ENCODE measurements at regions not wholly inside any gene's neighbourhood (a gene's known extent, or its start where the extent isn't known, plus 50 kb on each side); places are given as distances from the start of the nearest gene placed in this dataset.

GRCh38 chr3:168862466-168862865 is 766.7 kb upstream of the GOLIM4 start:
- no peak for DNase-seq
- intact Hi-C loops (cut with DNase I) = no loop called here

DNA sequence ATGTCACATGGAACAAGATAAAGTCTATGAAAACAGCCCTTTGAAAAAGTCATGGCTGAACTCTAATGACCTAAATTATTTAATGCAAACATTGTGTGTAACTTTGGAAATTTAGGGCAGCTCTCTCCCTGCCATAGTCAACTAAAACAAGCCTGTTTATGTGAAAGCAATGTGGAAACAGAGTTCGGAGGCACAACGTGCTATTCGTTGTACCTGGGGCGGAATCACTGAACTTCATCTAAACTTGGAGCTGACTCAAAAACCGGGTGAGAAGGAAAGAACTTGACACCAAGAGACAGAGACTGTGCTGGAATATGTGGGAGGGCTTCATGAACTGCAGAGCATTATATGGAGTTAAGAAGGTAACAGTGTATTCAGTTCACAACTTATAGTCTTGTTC is 764.9 kb upstream of the GOLIM4 start:
- DNase-seq = no peak
- intact Hi-C loops (cut with DNase I) = no loop called here

- intact Hi-C loops (cut with DNase I) = no loop called here
- DNase-seq = no peak
Measured at GRCh38 chr3:168860028-168860427, 764.3 kb upstream of the GOLIM4 start.

DNA sequence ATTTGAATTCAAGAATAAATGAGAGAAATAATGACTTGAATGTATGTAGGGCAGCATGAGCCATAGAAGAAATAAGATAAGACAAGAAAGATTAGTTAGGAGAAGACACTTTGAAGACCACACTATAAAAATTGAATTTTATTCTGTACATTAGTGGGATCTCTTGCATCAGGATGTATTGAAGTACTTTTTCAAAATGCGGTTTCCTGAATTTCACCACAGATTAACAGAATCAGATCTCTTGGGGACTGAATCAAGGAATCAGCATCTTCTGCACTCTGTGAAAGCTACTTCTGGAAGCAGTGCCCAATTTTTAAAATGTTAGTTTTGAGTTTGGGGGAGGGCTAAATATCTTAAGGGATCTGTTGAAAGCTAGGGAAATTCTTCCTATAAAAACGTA is 763.9 kb upstream of the GOLIM4 start:
- intact Hi-C loops (cut with DNase I) = no loop called here
- DNase-seq = no peak

DNA sequence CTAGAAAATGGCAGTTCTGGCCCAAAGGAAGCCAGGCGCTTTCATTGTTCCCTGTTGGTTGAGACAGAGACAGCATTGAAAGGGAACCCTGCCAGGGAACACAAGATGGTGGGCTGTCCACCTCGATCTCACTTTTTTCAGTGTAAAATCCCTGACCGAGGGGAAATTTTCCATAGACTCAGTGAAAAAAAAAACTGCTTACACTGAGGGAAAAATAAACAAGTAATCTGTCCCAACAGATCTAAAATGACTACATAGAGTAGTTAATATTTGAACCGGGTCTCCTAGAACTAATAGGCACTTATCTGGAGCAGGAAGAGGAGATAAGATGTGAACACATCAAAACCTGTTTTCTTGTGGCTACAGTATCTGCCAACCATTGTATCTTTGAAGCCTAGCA is 763.4 kb upstream of the GOLIM4 start:
- intact Hi-C loops (cut with DNase I) = no loop called here
- no peak for DNase-seq

- intact Hi-C loops (cut with DNase I) = no loop called here
Measured at GRCh38 chr3:168858327-168858726, 762.6 kb upstream of the GOLIM4 start.

DNA sequence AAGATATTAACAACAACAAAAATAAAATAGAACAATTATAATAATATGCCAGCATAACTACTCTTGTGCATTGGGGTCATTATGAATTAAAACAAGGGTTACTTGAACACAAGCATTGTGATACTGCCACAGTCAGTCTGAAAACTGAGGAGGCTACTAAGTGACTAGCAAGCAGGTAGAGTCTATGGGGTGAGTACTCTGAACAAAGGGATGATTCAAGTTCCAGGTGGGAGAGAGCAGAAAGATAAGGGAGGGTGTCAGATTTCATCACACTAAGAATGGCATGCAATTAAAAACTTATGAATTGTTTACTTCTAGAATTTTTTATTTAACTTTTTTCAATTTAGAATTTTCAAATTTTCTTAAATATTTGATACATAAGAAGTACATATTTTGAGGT is 754.4 kb upstream of the GOLIM4 start:
- intact Hi-C loops (cut with DNase I) = no loop called here
- no peak for DNase-seq

More at GRCh38 chr3:168858327-168858726, 762.6 kb upstream of the GOLIM4 start:
- DNase-seq = no peak

- intact Hi-C loops (cut with DNase I) = loop anchor here (5.0 to 10.0 kb wide), 2 partner anchors 353 to 635 kb away; no protein-coding TSS in a partner anchor
- peak in 27 of 42 donors; percentile 9 to 64 (median 35) for DNase-seq
Measured at GRCh38 chr3:168847291-168847883, 751.7 kb upstream of the GOLIM4 start.

DNA sequence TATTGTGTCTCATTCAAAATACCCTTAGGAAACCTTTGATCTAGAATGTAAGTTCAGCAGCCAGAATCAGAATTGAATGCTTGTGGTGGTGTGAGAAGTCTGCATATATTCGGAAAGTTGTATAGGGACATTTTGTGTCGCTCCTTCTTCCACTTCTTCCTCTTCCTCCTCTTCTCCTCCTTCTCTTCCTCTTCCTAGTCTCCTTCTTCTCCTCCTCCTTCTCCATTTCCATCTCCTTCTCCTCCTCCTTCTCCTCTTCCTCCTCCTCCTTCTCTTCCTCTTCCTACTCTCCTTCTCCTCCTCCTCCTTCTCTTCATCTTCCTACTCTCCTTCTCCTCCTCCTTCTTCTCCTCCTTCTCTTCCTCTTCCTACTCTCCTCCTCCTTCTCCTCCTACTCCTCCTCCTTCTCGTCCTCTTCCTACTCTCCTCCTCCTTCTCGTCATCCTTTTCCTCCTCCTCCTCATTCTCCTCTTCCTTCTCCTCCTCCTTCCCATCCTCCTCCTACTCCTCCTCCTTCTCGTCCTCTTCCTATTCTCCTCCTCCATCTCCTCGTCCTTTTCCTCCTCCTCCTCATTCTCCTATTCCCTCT is 749.3 kb upstream of the GOLIM4 start:
- intact Hi-C loops (cut with DNase I) = loop anchor here (5.0 to 10.0 kb wide), 2 partner anchors 350 to 633 kb away; no protein-coding TSS in a partner anchor
- no peak for DNase-seq

DNA sequence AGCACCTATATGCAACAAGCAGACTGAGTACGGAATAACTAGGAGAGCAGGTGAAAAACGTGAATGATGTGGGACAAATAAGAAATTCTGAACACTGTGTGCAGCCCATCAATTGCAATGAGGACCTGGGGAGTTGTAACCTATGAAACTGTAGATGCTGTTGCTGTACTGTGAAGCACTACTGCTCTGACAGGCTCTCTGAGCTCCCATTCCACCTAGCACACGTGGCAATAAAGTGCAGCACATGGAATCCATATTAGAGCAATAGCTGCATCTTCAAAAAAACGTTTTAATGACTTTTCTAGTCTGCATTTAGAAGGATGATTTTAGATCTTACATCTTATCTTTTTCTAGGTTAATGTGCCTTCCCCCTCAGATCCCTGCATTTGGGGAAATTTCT is 748.7 kb upstream of the GOLIM4 start:
- DNase-seq = no peak
- intact Hi-C loops (cut with DNase I) = loop anchor here (10.0 kb wide), 1 partner anchor 350 kb away; no protein-coding TSS in a partner anchor

- DNase-seq = no peak
- intact Hi-C loops (cut with DNase I) = loop anchor here (10.0 kb wide), 1 partner anchor 349 kb away; no protein-coding TSS in a partner anchor
Measured at GRCh38 chr3:168843481-168843880, 747.8 kb upstream of the GOLIM4 start.

DNA sequence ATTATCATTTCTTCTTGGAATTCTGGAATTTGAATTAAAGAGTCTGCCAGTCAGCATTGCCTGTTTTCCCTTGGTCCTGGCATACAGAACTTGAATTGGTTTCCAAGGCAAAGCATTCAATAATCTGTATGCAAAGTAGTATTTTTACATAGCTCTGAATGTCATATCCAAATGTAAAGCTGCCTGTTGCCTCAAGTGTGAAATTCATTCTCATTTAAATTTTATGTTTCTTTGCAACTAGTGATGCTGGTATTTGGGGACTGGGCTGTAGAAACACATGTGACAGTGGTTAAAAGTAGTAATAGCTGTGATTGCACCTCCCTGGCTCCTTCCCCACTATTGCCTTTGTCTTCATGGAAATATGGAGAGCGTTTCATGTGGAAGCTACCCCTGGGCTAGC is 743.9 kb upstream of the GOLIM4 start:
- no peak for DNase-seq
- intact Hi-C loops (cut with DNase I) = loop anchor here (10.0 kb wide), 1 partner anchor 345 kb away; no protein-coding TSS in a partner anchor

- DNase-seq = no peak
- intact Hi-C loops (cut with DNase I) = no loop called here
Measured at GRCh38 chr3:168834558-168834957, 738.8 kb upstream of the GOLIM4 start.

- intact Hi-C loops (cut with DNase I) = no loop called here
- DNase-seq = no peak
Measured at GRCh38 chr3:168828943-168829342, 733.2 kb upstream of the GOLIM4 start.

- intact Hi-C loops (cut with DNase I) = no loop called here
- no peak for DNase-seq
Measured at GRCh38 chr3:168828536-168828935, 732.8 kb upstream of the GOLIM4 start.

DNA sequence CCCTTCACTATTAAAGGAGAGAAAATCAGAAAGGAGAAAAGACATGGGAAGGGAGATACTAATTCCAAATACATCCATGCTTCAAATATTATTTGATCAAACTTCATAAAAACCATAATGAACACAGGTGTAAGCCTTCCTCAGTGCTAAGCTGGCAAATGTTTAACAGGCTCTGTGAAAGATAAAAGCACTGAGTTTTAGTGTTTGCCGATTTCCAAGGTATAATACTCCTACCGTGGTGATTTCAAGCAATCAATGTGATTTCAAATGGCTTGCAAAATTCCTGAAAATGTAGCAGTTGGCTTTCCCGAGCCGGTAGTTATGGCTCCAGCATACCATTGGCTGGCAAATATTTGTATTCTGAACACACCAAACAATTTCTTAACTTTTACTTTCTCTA is 732.3 kb upstream of the GOLIM4 start:
- DNase-seq = no peak
- intact Hi-C loops (cut with DNase I) = no loop called here

GRCh38 chr3:168824107-168824506 is 728.4 kb upstream of the GOLIM4 start:
- intact Hi-C loops (cut with DNase I) = no loop called here
- DNase-seq = no peak

- intact Hi-C loops (cut with DNase I) = no loop called here
- no peak for DNase-seq
Measured at GRCh38 chr3:168823466-168823865, 727.7 kb upstream of the GOLIM4 start.

DNA sequence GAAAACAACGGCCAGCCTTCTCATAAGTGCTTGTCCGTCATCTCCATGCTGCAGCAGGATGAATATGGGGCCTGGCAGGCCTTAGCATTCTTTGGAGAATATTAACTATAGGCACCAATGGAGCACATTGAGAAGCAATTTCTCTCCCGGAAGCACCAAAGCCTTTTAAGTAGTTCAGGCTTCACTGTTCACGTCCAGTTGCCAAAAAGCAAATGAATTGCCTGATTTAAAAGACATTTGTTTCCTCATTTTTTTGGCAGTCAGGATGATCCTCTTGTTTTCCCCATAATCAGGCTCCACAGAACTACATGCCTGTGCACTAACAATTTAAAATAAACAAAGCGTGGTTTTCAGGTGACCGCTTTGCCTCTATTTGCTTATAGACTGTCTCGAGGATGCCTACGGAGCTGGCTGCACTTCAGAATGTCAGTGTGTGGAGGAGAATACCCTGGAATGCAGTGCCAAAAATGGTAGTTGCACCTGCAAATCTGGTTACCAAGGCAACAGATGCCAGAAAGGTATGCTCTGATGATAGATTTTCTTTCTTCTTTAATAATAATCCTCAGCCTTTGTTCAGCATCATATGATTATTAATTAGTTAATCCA is 725.2 kb upstream of the GOLIM4 start:
- peak in 39 of 42 donors; percentile 2 to 83 (median 44) for DNase-seq
- intact Hi-C loops (cut with DNase I) = no loop called here

DNA sequence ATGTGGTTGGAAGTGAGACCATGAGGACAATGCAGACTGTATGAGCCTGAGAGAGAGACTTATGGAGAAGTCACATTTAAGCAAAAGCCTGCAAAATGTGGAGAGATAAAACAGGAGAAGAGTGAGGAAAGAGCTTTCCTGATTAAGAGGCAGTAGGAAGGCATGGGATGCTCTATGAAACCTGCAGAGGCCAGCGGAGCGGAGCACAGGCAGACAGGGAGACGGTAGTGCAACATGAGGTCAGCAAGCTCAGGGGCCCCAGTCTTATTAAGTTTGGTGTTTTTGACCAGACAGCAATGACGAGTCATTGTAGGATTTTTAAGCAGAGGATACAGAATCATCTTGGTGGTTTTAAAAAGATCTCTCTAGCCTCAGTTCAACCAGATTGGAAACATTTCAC is 721.5 kb upstream of the GOLIM4 start:
- intact Hi-C loops (cut with DNase I) = no loop called here
- no peak for DNase-seq

- no peak for DNase-seq
- intact Hi-C loops (cut with DNase I) = no loop called here
Measured at GRCh38 chr3:168815946-168816345, 720.2 kb upstream of the GOLIM4 start.

Measured in head of caudate nucleus (tissue), 42 donors.